Panc1 (cell line): ENCODE measurements at regions not wholly inside any gene's neighbourhood (a gene's known extent, or its start where the extent isn't known, plus 50 kb on each side); places are given as distances from the start of the nearest gene placed in this dataset.

ENCODE experiments used
- ATAC-seq: fragments of 200-7000 bp; cut with Tn5 transposase; 2 replicates; pipeline ENCODE4 v1.9.1; 2020; ENCODE audit warnings: mild to moderate bottlenecking, moderate library complexity
- BruUV-seq: library from RNA; stranded (reverse); fragments of 400-500 nt; replicated peaks from 2 replicates; lab custom pipeline; 2021; lab: Mats Ljungman, UMichigan
- CTCF ChIA-PET: fragments of 300-600 bp; sonication (Branson Sonifier 250); formaldehyde crosslinking; loops from one replicate; lab custom pipeline; 2022; ENCODE audit warnings: antibody characterized with exemption; lab: Charles Lee
- POLR2A ChIA-PET: fragments of 300-600 bp; sonication (Branson Sonifier 250); formaldehyde crosslinking; loops from one replicate; lab custom pipeline; 2022; ENCODE audit warnings: antibody characterized with exemption; lab: Charles Lee
- DNase-seq: peaks from one replicate; pipeline ENCODE4 v3.0.0-alpha.2; 2010; ENCODE audit warnings: low read depth, low spot score
- H3K27ac ChIP-seq: 2 replicates; pipeline ENCODE4 v1.5.1; 2011; ENCODE audit warnings: mild to moderate bottlenecking, low read length, inconsistent platforms
- H3K27me3 ChIP-seq: fragments of 200-500 bp; sonication (Bioruptor generic); 2 replicates; pipeline ENCODE4 v1.6.0; 2014; ENCODE audit warnings: low read length, inconsistent platforms; ENCODE audit not compliant: control insufficient read depth, insufficient read depth
- H3K36me3 ChIP-seq: fragments of 200-500 bp; sonication (Bioruptor generic); 2 replicates; pipeline ENCODE4 v1.5.1; 2014; ENCODE audit warnings: inconsistent platforms, mild to moderate bottlenecking, low read length, moderate library complexity; ENCODE audit not compliant: control insufficient read depth, insufficient read depth
- H3K4me1 ChIP-seq: 2 replicates; pipeline ENCODE4 v1.5.1; 2011; ENCODE audit warnings: inconsistent platforms, mild to moderate bottlenecking, low read length, moderate library complexity; ENCODE audit not compliant: control insufficient read depth, insufficient read depth
- H3K4me3 ChIP-seq, 2 experiments: 2 replicates each; pipeline ENCODE4 v1.5.1; 2011 to 2012; ENCODE audit warnings: low read depth in 2 of 2, low read length in 2 of 2, mild to moderate bottlenecking in 2 of 2, inconsistent platforms in 1 of 2, moderate library complexity in 1 of 2
- H3K9me3 ChIP-seq: fragments of 200-500 bp; sonication (Bioruptor generic); 2 replicates; pipeline ENCODE4 v1.5.1; 2014; ENCODE audit warnings: low read depth, mild to moderate bottlenecking, inconsistent platforms, low read length, moderate library complexity; ENCODE audit not compliant: control insufficient read depth, insufficient read depth
- POLR2AphosphoS5 ChIP-seq: IDR thresholded peaks from 2 replicates; pipeline ENCODE4 v1.6.1; 2012; ENCODE audit warnings: mild to moderate bottlenecking, low read depth, low read length, moderate library complexity
- REST ChIP-seq, 2 experiments: IDR thresholded peaks; 2 replicates each; pipeline ENCODE4 v1.6.1; 2011 to 2012; ENCODE audit warnings: low read depth in 2 of 2, control low read depth in 1 of 2, low read length in 1 of 2, mild to moderate bottlenecking in 1 of 2, moderate library complexity in 1 of 2; ENCODE audit not compliant: insufficient read depth in 1 of 2
- SIN3A ChIP-seq: IDR thresholded peaks from 2 replicates; pipeline ENCODE4 v1.6.1; 2012; ENCODE audit warnings: low read depth, mild to moderate bottlenecking, low read length, moderate library complexity, borderline replicate concordance; ENCODE audit not compliant: insufficient read depth
- TCF7L2 ChIP-seq: IDR thresholded peaks from 2 replicates; pipeline ENCODE4 v1.6.1; 2011; ENCODE audit warnings: mild to moderate bottlenecking, low read depth, low read length, inconsistent platforms
- in situ Hi-C: cut with HindIII; loops from 2 replicates; pipeline ENCODE4 v1.10.0; 2016; ENCODE audit warnings: low sequenced_read_pairs, low pct_unique_long_range_greater_than_20kb
- intact Hi-C: fragments of 100-400 bp; cut with micrococcal nuclease; formaldehyde crosslinking; loops from one replicate; pipeline ENCODE4 v1.10.0; 2022; ENCODE audit not compliant: unreplicated experiment
- TF ChIP-seq, protein P1 (sequence below): fragments of 450-650 bp; IDR thresholded peaks from 2 replicates; pipeline ENCODE4 v1.5.1; 2017; ENCODE audit warnings: mild to moderate bottlenecking

DNA sequence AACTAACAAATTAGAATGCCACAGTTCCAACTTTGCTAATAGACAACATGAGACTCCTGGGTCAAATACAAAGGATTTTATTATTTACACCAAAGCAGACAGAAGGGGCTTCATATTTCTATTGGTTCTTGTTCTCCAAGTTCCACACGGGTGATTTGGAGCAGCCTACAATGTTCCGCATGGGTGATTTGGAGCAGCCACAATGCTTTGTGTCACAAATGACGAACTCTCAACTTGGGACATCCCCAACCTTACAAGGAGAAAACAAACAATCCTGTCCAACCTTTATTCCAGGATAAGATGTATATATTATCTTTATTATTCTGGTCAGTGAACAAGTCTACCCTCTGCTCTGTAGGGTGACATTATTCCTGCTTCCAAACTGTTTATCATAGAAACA, 694.3 kb upstream of the MGAT4C start:
- no peaks in the 10 kb centered on the region for H3K4me1 ChIP-seq
- BruUV-seq = no TSS peak
- H3K27me3 ChIP-seq = no peaks in the 10 kb centered on the region
- no peak overlapping the region for H3K4me3 ChIP-seq
- in situ Hi-C loops (no loop called here), intact Hi-C loops (no loop called here)
- ChIA-PET CTCF (no interaction called here), POLR2A (no interaction called here)
- no peak for TF ChIP-seq REST (IDR thresholded peaks at IDR 0.05; ENCODE audit: insufficient read depth in 1 of 2, low read depth in 2 of 2, low read length in 1 of 2)
- TF ChIP-seq SIN3A = no peak
- TF ChIP-seq, protein P1, sequence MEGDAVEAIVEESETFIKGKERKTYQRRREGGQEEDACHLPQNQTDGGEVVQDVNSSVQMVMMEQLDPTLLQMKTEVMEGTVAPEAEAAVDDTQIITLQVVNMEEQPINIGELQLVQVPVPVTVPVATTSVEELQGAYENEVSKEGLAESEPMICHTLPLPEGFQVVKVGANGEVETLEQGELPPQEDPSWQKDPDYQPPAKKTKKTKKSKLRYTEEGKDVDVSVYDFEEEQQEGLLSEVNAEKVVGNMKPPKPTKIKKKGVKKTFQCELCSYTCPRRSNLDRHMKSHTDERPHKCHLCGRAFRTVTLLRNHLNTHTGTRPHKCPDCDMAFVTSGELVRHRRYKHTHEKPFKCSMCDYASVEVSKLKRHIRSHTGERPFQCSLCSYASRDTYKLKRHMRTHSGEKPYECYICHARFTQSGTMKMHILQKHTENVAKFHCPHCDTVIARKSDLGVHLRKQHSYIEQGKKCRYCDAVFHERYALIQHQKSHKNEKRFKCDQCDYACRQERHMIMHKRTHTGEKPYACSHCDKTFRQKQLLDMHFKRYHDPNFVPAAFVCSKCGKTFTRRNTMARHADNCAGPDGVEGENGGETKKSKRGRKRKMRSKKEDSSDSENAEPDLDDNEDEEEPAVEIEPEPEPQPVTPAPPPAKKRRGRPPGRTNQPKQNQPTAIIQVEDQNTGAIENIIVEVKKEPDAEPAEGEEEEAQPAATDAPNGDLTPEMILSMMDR = no peak
- no peak for TF ChIP-seq TCF7L2
- no peak for TF ChIP-seq POLR2AphosphoS5
- no peaks in the 10 kb centered on the region for H3K9me3 ChIP-seq
- no peaks in the 10 kb centered on the region for H3K36me3 ChIP-seq
- ATAC-seq (no peak), DNase-seq (no peak)
- H3K27ac ChIP-seq = no peak overlapping the region

DNA sequence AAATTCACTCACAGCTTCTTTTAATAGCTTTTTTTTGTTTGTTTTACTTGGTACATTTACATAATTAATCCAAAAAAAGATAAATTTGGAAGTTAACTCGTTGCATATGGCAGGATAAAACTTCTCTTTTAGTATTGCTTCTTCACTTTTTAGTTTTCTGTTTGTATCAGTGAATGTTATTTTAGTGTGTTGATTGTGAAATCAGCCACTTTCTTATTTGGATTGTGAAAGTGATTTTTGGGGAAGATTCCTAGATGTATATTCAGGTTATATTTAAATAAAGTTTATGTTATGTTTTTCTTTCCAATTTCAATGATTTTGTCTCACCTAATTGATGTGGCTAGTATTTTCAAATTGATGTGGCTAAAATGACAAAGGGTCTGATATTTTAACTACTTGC, 693.9 kb upstream of the MGAT4C start:
- H3K9me3 ChIP-seq = no peaks in the 10 kb centered on the region
- no peaks in the 10 kb centered on the region for H3K27me3 ChIP-seq
- in situ Hi-C loops = no loop called here
- CTCF ChIA-PET = no interaction called here
- intact Hi-C loops = no loop called here
- no peak overlapping the region for H3K4me3 ChIP-seq
- ATAC-seq (no peak), DNase-seq (no peak)
- no peak for TF ChIP-seq TCF7L2
- TF ChIP-seq POLR2AphosphoS5 = no peak
- no peak for TF ChIP-seq SIN3A
- TF ChIP-seq REST (IDR thresholded peaks at IDR 0.05; ENCODE audit: insufficient read depth in 1 of 2, low read depth in 2 of 2, low read length in 1 of 2) = no peak
- TF ChIP-seq, protein P1 = no peak
- no peaks in the 10 kb centered on the region for H3K4me1 ChIP-seq
- no TSS peak for BruUV-seq
- POLR2A ChIA-PET = no interaction called here
- no peak overlapping the region for H3K27ac ChIP-seq
- no peaks in the 10 kb centered on the region for H3K36me3 ChIP-seq
